HEK293T (cell line): ENCODE measurements at regions not wholly inside any gene's neighbourhood (a gene's known extent, or its start where the extent isn't known, plus 50 kb on each side); places are given as distances from the start of the nearest gene placed in this dataset.
"Not testable (repeated sequence)": the region's sequence is repeated elsewhere in the genome, so short reads cannot be mapped to it uniquely, and the experiment has no call there.

Source experiments
- CTCF ChIA-PET: fragments of 350-600 bp; formaldehyde crosslinking; extraction: SDS; loops from one replicate; lab custom pipeline; 2021; ENCODE audit warnings: antibody characterized with exemption, inconsistent platforms; lab: Yijun Ruan, JAX
- POLR2A ChIA-PET: fragments of 350-600 bp; formaldehyde crosslinking; extraction: SDS; loops from one replicate; lab custom pipeline; 2020; ENCODE audit warnings: antibody characterized with exemption, inconsistent platforms; lab: Yijun Ruan, JAX
- DNase-seq: peaks from one replicate; pipeline ENCODE4 v3.0.0; 2012; ENCODE audit warnings: mixed read lengths; ENCODE audit errors: extremely low spot score
- ARNT ChIP-seq: fragments of 450-650 bp; IDR thresholded peaks from 2 replicates; pipeline ENCODE4 v1.6.1; 2017; ENCODE audit warnings: mild to moderate bottlenecking
- BHLHE40 ChIP-seq: fragments of 450-650 bp; IDR thresholded peaks from 2 replicates; pipeline ENCODE4 v1.6.1; 2016; ENCODE audit warnings: mild to moderate bottlenecking, moderate library complexity, borderline replicate concordance
- CTBP1 ChIP-seq: fragments of 450-650 bp; IDR thresholded peaks from 2 replicates; pipeline ENCODE4 v1.6.1; 2016; ENCODE audit warnings: borderline replicate concordance
- ELF4 ChIP-seq: fragments of 450-650 bp; IDR thresholded peaks from 2 replicates; pipeline ENCODE4 v1.6.1; 2017; ENCODE audit warnings: antibody characterized with exemption
- FOXA1 ChIP-seq: fragments of 450-650 bp; IDR thresholded peaks from 2 replicates; pipeline ENCODE4 v1.6.1; 2016; ENCODE audit warnings: mild to moderate bottlenecking
- FOXK2 ChIP-seq: fragments of 450-650 bp; IDR thresholded peaks from 2 replicates; pipeline ENCODE4 v1.6.1; 2016; ENCODE audit warnings: mild to moderate bottlenecking
- FOXM1 ChIP-seq: fragments of 450-650 bp; IDR thresholded peaks from 2 replicates; pipeline ENCODE4 v1.6.1; 2017; ENCODE audit warnings: mild to moderate bottlenecking, borderline replicate concordance
- HDGF ChIP-seq: fragments of 450-650 bp; IDR thresholded peaks from 2 replicates; pipeline ENCODE4 v1.6.1; 2017; ENCODE audit warnings: antibody characterized with exemption, borderline replicate concordance
- L3MBTL2 ChIP-seq: fragments of 450-650 bp; conservative IDR thresholded peaks from 2 replicates; pipeline ENCODE4 v1.6.1; 2016; ENCODE audit warnings: mild to moderate bottlenecking
- LEF1 ChIP-seq: fragments of 450-650 bp; IDR thresholded peaks from 2 replicates; pipeline ENCODE4 v1.6.1; 2017; ENCODE audit warnings: mild to moderate bottlenecking, borderline replicate concordance
- NFRKB ChIP-seq: fragments of 450-650 bp; IDR thresholded peaks from 2 replicates; pipeline ENCODE4 v1.6.1; 2016; ENCODE audit warnings: mild to moderate bottlenecking, moderate library complexity
- SP1 ChIP-seq: fragments of 450-650 bp; IDR thresholded peaks from 2 replicates; pipeline ENCODE4 v1.6.1; 2017
- SUZ12 ChIP-seq: fragments of 450-650 bp; IDR thresholded peaks from 2 replicates; pipeline ENCODE4 v1.6.1; 2016; ENCODE audit warnings: mild to moderate bottlenecking
- TARDBP ChIP-seq: fragments of 450-650 bp; IDR thresholded peaks from 2 replicates; pipeline ENCODE4 v1.6.1; 2016
- ZNF384 ChIP-seq: fragments of 450-650 bp; IDR thresholded peaks from 2 replicates; pipeline ENCODE4 v1.6.1; 2016
- TF ChIP-seq, protein P1 (sequence below): fragments of 450-650 bp; IDR thresholded peaks from 2 replicates; pipeline ENCODE4 v1.6.1; 2016

DNA sequence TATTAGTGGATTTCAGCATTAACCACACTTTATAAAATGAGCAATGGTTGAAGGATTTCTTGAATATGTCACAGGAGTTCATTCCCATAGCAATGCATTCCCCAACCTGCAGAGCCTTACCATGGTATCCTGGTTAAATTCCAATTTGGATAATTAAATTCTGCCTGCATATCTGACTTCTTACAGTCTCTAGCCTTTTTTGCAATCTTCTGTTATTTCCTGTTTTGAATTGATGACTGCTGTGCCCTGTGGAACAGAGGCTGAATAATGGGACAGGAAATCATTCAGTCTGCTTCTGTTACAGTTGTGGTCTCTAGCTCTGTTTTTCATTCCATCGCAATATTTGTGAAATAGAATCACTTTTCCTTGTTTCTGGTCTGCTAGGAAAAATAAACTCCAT is 1823.9 kb downstream of the PLA2G4A start:
- POLR2A ChIA-PET = no interaction called here
- CTCF ChIA-PET = no interaction called here
- TF ChIP-seq LEF1 (no peak), CTBP1 (no peak), FOXA1 (no peak), FOXM1 (no peak), BHLHE40 (no peak), SP1 (no peak), TARDBP (no peak), SUZ12 (no peak), ARNT (no peak), ZNF384 (no peak), FOXK2 (no peak), HDGF (no peak), ELF4 (no peak), L3MBTL2 (no peak), NFRKB (no peak)
- TF ChIP-seq, protein P1, sequence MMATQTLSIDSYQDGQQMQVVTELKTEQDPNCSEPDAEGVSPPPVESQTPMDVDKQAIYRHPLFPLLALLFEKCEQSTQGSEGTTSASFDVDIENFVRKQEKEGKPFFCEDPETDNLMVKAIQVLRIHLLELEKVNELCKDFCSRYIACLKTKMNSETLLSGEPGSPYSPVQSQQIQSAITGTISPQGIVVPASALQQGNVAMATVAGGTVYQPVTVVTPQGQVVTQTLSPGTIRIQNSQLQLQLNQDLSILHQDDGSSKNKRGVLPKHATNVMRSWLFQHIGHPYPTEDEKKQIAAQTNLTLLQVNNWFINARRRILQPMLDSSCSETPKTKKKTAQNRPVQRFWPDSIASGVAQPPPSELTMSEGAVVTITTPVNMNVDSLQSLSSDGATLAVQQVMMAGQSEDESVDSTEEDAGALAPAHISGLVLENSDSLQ = no peak
- no peak for DNase-seq

DNA sequence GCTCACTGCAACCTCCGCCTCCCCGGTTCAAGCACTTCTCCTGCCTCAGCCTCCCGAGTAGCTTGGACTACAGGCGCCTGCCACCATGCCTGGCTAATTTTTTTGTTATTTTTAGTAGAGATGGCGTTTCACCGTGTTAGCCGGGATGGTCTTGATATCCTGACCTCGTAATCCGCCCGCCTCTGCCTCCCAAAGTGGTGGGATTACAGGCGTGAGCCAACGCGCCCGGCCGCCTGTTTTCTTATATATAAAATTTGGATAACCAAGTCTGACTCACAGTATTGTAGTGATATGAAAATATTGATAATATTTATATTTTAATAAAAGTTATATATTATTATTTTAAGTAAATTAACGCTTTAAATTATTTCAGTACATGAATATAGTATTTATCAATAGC is 1821.7 kb downstream of the BRINP3 start:
- CTCF ChIA-PET, POLR2A ChIA-PET, DNase-seq: not testable (repeated sequence)

DNA sequence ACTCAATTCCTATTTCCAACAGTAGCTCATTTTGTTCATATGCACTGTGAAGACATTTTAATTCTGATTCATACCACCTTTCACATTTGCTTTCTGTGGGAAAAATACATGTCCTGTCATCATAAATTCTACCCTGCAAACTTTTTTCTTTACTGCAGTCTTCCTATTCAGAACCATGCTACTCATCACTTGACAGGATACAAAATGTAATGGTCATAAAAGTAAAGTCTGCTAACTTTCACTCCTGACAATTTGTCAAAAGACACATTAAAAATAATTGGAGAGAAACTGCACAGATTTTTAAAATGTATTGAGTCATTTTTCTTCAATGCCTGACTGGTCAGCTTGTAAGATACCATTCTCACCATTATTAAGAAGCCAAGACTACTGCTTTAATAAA is 1817.1 kb downstream of the BRINP3 start:
- CTCF ChIA-PET = interaction anchor here (0.7 kb wide), 1 partner anchor 8 kb away, joined by 3 read pairs; no protein-coding TSS in a partner anchor
- no peak for DNase-seq
- TF ChIP-seq FOXK2 (no peak), ZNF384 (no peak), SP1 (no peak), ELF4 (no peak), TARDBP (no peak), FOXA1 (no peak), SUZ12 (no peak), BHLHE40 (no peak), HDGF (no peak), NFRKB (no peak), CTBP1 (no peak)
- POLR2A ChIA-PET = no interaction called here

DNA sequence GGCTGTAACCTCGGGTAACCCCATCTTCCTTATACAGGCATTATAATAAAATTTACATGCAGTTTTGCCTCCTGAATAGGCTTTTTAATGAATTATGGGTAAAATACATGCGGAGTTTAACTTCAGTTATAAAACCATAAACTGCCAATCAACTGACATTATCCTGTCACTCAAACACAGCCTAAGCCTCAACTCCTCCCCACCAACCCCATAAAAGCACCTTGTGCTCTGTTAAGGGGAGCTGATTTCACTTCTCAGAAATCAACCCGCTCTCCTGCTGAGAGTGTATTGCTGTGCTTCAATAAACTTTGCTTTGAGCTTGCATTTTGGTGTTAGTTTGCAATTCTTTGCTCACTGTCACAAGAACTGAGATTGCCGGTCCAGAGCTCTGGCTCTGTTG is 1812.2 kb downstream of the BRINP3 start:
- DNase-seq = no peak
- ChIA-PET POLR2A (no interaction called here), CTCF (no interaction called here)
- no peak for TF ChIP-seq HDGF
- TF ChIP-seq, protein P1 = peak; percentile 95

DNA sequence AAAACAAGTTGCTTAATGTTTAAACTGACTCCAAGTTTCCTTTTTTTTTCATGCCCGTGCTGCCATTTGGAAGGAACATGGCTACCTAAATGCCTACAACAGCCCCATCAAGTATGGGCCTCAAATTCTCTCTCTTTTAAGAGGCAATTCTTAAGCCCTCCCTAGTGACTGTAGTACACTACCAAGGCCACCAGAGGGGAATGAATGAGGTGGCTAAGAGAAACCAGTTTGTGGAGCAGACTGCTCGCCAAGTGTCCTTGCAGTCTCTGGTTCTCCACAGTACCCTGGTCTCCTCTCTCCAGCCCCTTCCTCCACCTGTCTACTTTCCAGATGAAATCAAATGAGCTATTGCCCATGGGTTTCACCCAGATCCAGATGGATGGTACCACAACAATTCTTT is 1809.6 kb downstream of the BRINP3 start:
- ChIA-PET CTCF (interaction anchor here (0.6 kb wide), 1 partner anchor 8 kb away, joined by 3 read pairs; no protein-coding TSS in a partner anchor), POLR2A (no interaction called here)
- peak; percentile 20 for DNase-seq
- TF ChIP-seq TARDBP (no peak), HDGF (no peak), CTBP1 (no peak), ZNF384 (no peak), SUZ12 (no peak), ARNT (no peak), L3MBTL2 (no peak), SP1 (no peak), FOXK2 (no peak)

DNA sequence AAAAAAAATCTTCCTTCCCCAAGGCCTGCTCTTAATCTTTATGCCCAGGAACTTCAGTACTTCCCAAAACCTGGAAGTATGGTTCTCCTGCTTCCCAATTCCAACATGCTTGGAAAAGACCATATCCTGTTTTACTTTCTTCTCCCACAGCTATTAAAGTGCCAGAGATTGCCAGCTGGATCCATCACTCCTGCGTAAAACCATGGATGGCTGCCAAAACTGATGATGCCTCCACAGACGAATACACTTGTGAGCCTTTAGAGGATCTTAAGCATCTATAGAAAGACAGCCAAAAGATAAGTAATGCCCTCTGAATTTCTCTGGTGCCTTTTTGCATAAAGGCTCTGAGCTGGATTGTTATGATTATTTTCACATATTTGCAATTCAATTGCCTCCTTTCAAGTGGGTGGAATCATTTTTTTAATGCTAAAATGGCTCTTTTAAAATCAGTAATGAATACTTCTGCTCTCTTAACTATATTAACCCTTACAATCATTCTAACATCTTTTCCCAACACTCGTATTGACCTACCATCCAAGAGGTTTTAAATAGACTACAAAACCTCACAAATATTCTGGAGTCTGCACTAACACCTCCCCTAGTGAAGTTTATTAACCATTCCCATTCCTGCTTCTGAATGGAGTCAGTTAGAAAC is 1807.8 kb downstream of the BRINP3 start:
- POLR2A ChIA-PET = no interaction called here
- CTCF ChIA-PET = no interaction called here
- TF ChIP-seq ARNT = no peak
- no peak for TF ChIP-seq FOXA1
- no peak for TF ChIP-seq NFRKB
- TF ChIP-seq SP1 = no peak
- no peak for TF ChIP-seq SUZ12
- TF ChIP-seq TARDBP = no peak
- no peak for TF ChIP-seq FOXM1
- no peak for TF ChIP-seq ELF4
- TF ChIP-seq L3MBTL2 = no peak
- TF ChIP-seq HDGF = no peak
- TF ChIP-seq ZNF384 = no peak
- TF ChIP-seq, protein P1 = no peak
- no peak for TF ChIP-seq FOXK2
- no peak for TF ChIP-seq CTBP1
- TF ChIP-seq LEF1 = no peak
- TF ChIP-seq BHLHE40 = no peak
- no peak for DNase-seq

DNA sequence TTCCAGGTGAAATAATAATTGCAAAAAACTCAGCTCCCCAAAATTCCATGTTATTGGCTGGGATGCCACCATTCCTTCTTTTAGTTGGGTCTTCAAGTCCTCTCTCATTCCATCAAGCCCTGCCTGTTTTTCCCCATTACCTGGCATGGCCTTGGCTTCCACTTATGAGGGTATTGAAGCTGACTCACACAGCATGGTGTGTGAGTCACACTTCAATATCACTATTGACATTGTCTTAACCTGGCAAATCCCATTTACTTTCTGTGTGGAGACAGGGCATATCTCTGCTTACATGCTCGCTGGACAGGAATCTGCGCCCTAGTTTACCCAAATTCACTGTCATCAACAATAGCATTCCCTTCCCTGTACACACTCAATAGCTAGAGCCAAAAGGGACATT is 1806.8 kb downstream of the BRINP3 start:
- TF ChIP-seq FOXM1 = no peak
- no peak for TF ChIP-seq FOXK2
- no peak for TF ChIP-seq CTBP1
- TF ChIP-seq SP1 = no peak
- TF ChIP-seq TARDBP = no peak
- no peak for TF ChIP-seq SUZ12
- no peak for TF ChIP-seq L3MBTL2
- TF ChIP-seq ARNT = no peak
- no peak for TF ChIP-seq FOXA1
- TF ChIP-seq, protein P1 = no peak
- no peak for TF ChIP-seq HDGF
- no peak for TF ChIP-seq BHLHE40
- no peak for TF ChIP-seq LEF1
- no peak for TF ChIP-seq ELF4
- no peak for TF ChIP-seq NFRKB
- no peak for TF ChIP-seq ZNF384
- DNase-seq = no peak
- ChIA-PET CTCF (no interaction called here), POLR2A (no interaction called here)
